Left ventricle myocardium superior (tissue), 1 donor: ENCODE measurements at regions not wholly inside any gene's neighbourhood (a gene's known extent, or its start where the extent isn't known, plus 50 kb on each side); places are given as distances from the start of the nearest gene placed in this dataset.
A peak's percentile ranks its signal among the peaks of the same experiment; 100 is the strongest.

Experiments
- ATAC-seq: fragments of 200-7000 bp; cut with Tn5 transposase; one replicate; pipeline ENCODE4 v1.9.1; 2020; ENCODE audit warnings: mild to moderate bottlenecking, moderate library complexity
- DNase-seq: peaks from one replicate; pipeline ENCODE4 v3.0.0-alpha.2; 2020
- intact Hi-C: fragments of 100-400 bp; cut with micrococcal nuclease; formaldehyde crosslinking; loops from one replicate; pipeline ENCODE4 v1.11.0; 2022
- donor health status: DM: no; HTN: yes; CAD: no; lungs with severe emphysema.

- no peak for ATAC-seq
- intact Hi-C loops: no loop called here
- DNase-seq: peak; percentile 24
These were observed 1225.9 kb upstream of the EPHA6 start for GRCh38 chr3:95588473-95588872.

DNA sequence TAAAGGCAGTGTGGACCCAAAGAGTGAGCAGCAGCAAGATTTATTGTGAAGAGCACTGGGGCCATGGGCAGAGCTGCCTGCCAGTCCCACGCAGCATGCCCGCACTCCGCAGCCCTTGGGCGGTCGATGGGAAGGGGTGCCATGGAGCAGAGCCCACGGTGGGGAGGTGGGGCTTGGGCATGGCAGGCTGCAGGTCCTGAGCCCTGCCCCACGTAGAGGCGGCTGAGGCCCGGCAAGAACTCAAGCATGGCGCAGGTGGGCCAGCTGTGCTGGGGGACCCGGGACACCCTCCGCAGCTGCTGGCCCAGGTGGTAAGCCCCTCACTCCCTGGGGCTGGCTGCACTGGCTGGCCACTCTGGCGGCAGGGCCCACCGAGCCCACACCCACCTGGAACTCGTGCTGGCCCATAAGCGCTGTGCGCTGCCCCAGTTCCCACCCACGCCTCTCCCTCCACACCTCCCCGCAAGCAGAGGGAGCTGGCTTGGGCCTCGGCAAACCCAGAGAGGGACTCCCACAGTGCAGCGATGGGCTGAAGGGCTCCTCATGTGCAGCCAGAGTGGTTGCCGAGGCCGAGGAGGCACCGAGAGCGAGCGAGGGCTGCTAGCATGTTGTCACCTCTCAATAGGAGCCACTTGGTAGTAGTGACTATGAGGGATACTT lies 1218.8 kb upstream of the EPHA6 start:
- intact Hi-C loops: no loop called here
- DNase-seq (no peak), ATAC-seq (no peak)

GRCh38 chr3:95607926-95608325 lies 1206.5 kb upstream of the EPHA6 start:
- DNase-seq: no peak
- ATAC-seq: no peak
- intact Hi-C loops: no loop called here

- ATAC-seq (no peak), DNase-seq (no peak)
- intact Hi-C loops: no loop called here
These were observed 1205.0 kb upstream of the EPHA6 start for GRCh38 chr3:95609411-95609810.

DNA sequence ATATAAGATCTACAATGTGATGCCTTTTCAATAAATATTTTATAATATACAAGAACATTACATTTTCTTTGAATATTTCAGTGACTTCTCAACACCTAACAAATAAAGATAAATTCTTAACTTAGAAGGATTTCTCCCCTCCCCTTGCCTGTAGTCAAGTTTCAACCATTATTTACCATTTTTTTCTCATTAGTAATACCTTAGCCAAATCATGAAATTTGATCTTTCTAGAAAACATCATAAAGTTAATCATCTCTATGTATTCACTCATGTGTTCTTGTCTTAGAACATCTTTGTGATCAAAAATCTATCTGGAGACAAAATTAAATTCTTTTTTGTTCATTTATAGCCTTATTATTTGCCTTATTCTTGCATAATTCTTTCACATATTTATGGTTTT lies 1201.8 kb upstream of the EPHA6 start:
- intact Hi-C loops: no loop called here
- DNase-seq (no peak), ATAC-seq (no peak)

GRCh38 chr3:95613993-95614392 lies 1200.4 kb upstream of the EPHA6 start:
- ATAC-seq (no peak), DNase-seq (no peak)
- intact Hi-C loops: no loop called here

DNA sequence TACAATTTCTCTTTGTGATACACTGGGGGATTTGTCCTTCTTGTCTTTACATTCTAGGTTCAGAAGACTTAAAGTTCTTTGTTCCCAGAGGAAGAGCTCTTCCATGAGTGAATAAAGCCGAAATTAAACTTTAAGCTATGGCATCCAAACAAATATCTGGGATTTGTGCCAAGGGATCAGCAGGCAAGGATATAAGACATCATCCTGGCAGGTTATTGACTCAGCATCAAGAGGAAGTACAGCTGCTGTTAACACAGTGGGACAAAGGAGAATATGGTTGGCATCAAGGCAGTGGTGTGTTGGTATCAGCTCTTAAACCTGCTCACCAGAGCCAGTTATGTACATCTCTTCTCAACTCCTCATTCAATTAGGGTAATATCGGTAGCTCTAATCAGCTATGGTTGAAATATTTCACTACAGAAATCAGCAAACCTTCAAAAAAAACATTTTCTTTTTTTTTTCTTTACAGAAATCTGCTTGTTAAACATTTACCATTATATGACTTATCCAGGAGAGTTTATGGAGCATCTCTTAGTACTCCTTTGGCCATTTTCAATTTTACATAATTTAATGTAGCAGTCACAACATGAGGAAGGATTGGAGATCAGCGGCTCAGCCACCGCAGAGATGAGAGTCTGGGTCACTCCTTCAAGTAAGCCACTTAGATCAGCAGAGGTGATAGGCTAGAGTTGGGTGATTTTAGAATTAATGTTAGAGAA lies 1198.6 kb upstream of the EPHA6 start:
- DNase-seq (no peak), ATAC-seq (no peak)
- intact Hi-C loops: no loop called here

GRCh38 chr3:95626107-95626506 lies 1188.3 kb upstream of the EPHA6 start:
- ATAC-seq: no peak
- DNase-seq: no peak
- intact Hi-C loops: no loop called here

- ATAC-seq: no peak
- intact Hi-C loops: no loop called here
- DNase-seq: no peak
These were observed 1187.1 kb upstream of the EPHA6 start for GRCh38 chr3:95627293-95627692.

GRCh38 chr3:95627697-95628096 lies 1186.7 kb upstream of the EPHA6 start:
- no peak for ATAC-seq
- intact Hi-C loops: no loop called here
- DNase-seq: no peak

- DNase-seq (no peak), ATAC-seq (no peak)
- intact Hi-C loops: no loop called here
These were observed 1184.6 kb upstream of the EPHA6 start for GRCh38 chr3:95629802-95630201.

GRCh38 chr3:95645291-95645690 lies 1169.1 kb upstream of the EPHA6 start:
- ATAC-seq (no peak), DNase-seq (no peak)
- intact Hi-C loops: no loop called here

DNA sequence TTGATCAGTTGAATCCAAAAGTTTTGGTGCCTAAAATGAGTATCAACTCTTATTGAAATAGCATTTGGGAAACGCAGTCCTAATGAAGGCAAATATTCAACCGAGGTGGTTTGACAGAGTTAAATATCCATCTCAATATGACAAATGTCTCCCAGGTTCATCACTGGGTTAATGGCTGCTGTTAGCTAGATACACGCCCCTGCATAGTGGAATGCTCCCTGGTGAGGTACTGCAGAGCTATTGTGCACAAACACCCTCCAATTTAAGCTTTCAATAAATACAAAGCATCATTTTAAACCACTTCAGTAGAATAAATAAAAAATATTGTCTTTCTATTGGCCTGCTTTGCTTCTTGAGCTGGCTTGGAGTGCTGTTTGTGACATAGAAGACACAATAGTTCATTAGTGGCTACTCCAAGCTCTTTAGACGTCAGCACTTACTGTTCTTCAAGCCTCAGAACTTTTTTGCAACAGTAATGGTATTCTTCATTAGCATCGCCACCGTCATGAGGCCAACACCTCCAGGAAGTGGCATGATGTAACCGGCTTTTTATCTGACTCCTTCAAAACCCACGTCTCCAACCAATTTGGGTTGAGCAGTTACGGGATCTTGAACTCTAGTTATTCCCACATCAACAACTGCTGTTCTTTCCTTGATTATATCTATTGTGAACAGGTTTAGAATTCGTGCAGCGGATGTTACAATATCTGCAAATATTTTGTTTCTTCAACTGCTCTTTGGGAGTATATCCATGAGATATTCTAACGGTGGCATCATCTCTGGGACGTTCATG lies 1159.6 kb upstream of the EPHA6 start:
- intact Hi-C loops: no loop called here
- DNase-seq (no peak), ATAC-seq (no peak)

DNA sequence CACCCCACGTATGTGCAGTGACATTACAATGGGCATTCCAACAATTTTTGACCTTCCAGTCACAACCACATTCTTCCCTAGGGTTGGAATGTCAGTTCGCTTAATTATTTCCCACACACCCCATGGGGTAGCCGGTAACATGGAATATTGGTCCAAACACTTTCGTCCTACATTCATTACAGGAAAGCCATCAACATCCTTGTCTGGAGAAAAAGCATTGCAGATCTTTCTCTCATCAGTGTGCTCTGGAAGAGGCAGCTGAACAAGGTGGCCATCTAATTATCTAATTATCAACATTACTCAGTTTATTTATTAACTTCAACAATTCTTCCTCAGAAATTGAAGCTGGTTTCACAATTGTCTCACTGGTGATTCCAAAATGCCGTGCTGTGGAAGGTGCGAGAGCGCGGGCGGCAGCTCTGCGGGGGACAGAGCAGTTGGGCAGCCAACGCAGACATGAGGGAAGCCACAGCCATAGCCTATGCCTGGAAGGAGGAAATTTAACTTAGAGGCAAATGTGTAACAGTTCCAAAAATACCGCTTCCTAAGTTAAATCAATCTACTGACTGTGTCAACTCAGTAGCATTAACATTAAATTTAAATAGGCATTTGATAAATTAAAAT lies 1158.9 kb upstream of the EPHA6 start:
- intact Hi-C loops: no loop called here
- no peak for DNase-seq

GRCh38 chr3:95670765-95671164 lies 1143.6 kb upstream of the EPHA6 start:
- intact Hi-C loops: no loop called here
- no peak for ATAC-seq
- DNase-seq: no peak

More for the DNA sequence above, 1158.9 kb upstream of the EPHA6 start:
- no peak for ATAC-seq

DNA sequence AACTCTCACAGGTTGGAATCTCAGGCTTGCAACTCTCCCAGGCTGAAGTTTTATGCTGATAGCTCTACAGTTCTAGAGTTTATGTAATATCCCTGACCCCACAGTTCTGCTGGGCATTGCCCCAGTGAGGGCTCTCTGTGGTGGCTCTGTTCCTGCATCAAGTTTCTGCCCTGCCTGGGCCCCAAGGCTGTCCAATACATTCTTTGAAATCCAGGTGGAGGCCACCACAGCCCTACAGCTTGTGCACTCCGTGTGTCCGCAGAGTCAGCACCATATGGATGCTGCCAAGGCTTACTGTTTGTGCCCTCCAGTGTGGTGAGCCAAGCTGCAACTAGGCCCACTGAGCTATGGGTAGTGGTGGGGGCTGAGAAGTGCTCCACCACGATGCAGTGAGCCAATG lies 1141.2 kb upstream of the EPHA6 start:
- intact Hi-C loops: no loop called here
- ATAC-seq: no peak
- DNase-seq: no peak

GRCh38 chr3:95705786-95706418 lies 1108.5 kb upstream of the EPHA6 start:
- ATAC-seq (no peak), DNase-seq (no peak)
- intact Hi-C loops: no loop called here

GRCh38 chr3:95707268-95707667 lies 1107.1 kb upstream of the EPHA6 start:
- DNase-seq: no peak
- intact Hi-C loops: no loop called here
- ATAC-seq: no peak

DNA sequence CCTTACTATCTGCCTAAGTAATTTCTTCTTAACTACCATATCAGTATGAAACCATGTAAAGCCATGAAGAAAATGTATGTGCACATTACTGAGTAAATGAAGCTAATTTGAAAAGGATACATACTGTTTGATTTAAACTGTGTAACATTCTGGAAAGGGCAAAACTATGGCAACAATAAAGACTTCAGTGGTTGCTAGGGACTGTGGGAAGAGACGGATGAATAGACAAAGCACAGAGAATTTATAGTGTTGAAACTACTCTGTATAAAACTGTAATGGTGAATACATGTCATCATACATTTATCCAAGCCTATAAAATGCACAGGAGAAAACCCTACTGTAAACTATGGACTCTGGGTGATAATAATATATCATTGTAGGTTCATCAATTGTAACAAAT lies 1103.7 kb upstream of the EPHA6 start:
- ATAC-seq (no peak), DNase-seq (no peak)
- intact Hi-C loops: no loop called here

GRCh38 chr3:95711789-95712188 lies 1102.6 kb upstream of the EPHA6 start:
- no peak for ATAC-seq
- intact Hi-C loops: no loop called here
- no peak for DNase-seq
